MM.1S (cell line): ENCODE measurements at regions not wholly inside any gene's neighbourhood (a gene's known extent, or its start where the extent isn't known, plus 50 kb on each side); places are given as distances from the start of the nearest gene placed in this dataset.

Experiments used
- DNase-seq: peaks from one replicate; pipeline ENCODE4 v3.0.0-alpha.2; 2015
- H2AFZ ChIP-seq: fragments of 300-600 bp; sonication (generic); 2 replicates; pipeline ENCODE4 v1.6.0; 2016; ENCODE audit warnings: antibody characterized with exemption, low read length
- H3F3A ChIP-seq: fragments of 300-600 bp; sonication (generic); 2 replicates; pipeline ENCODE4 v1.6.1; 2016; ENCODE audit warnings: mild to moderate bottlenecking, antibody characterized with exemption, low read length, moderate library complexity, mixed read lengths; ENCODE audit not compliant: insufficient read depth
- H3K27ac ChIP-seq: fragments of 300-600 bp; sonication (generic); 2 replicates; pipeline ENCODE4 v1.5.1; 2016; ENCODE audit warnings: mild to moderate bottlenecking, low read length
- H3K27me3 ChIP-seq: fragments of 300-600 bp; sonication (generic); replicated peaks from 2 replicates; pipeline ENCODE4 v1.6.0; 2016; ENCODE audit warnings: low read length; ENCODE audit not compliant: insufficient read depth
- H3K36me3 ChIP-seq: fragments of 300-600 bp; sonication (generic); replicated peaks from 2 replicates; pipeline ENCODE4 v1.6.1; 2016; ENCODE audit warnings: mild to moderate bottlenecking, low read length, mixed read lengths; ENCODE audit not compliant: insufficient read depth
- H3K4me1 ChIP-seq: fragments of 300-600 bp; sonication (generic); 2 replicates; pipeline ENCODE4 v1.6.1; 2016; ENCODE audit warnings: low read length, mixed read lengths
- H3K4me2 ChIP-seq: fragments of 300-600 bp; sonication (generic); 2 replicates; pipeline ENCODE4 v1.6.0; 2016; ENCODE audit warnings: low read depth, low read length
- H3K4me3 ChIP-seq: fragments of 300-600 bp; sonication (generic); 2 replicates; pipeline ENCODE4 v1.5.1; 2016; ENCODE audit warnings: low read length, mixed read lengths
- H3K79me2 ChIP-seq: fragments of 300-600 bp; sonication (generic); 2 replicates; pipeline ENCODE4 v1.6.1; 2016; ENCODE audit warnings: mixed run types, low read length, mixed read lengths
- H3K9ac ChIP-seq: fragments of 300-600 bp; sonication (generic); 2 replicates; pipeline ENCODE4 v1.6.1; 2016; ENCODE audit warnings: low read length, mixed read lengths
- H3K9me2 ChIP-seq: fragments of 300-600 bp; sonication (generic); replicated peaks from 2 replicates; pipeline ENCODE4 v1.6.1; 2016; ENCODE audit warnings: mild to moderate bottlenecking, low read length, mixed read lengths; ENCODE audit not compliant: insufficient read depth
- H3K9me3 ChIP-seq: fragments of 300-600 bp; sonication (generic); replicated peaks from 2 replicates; pipeline ENCODE4 v1.6.1; 2016; ENCODE audit warnings: mild to moderate bottlenecking, low read length, mixed read lengths; ENCODE audit not compliant: insufficient read depth
- H4K20me1 ChIP-seq: fragments of 300-600 bp; sonication (generic); 2 replicates; pipeline ENCODE4 v1.6.1; 2016; ENCODE audit warnings: mild to moderate bottlenecking, low read length, moderate library complexity, mixed read lengths; ENCODE audit not compliant: insufficient read depth
- CTCF ChIP-seq: fragments of 300-600 bp; sonication (generic); IDR thresholded peaks from 2 replicates; pipeline ENCODE4 v1.5.1; 2016; ENCODE audit warnings: antibody characterized with exemption, low read length, mixed read lengths

- H3K9me2 ChIP-seq: no peaks in the 10 kb centered on the region
- no peaks in the 10 kb centered on the region for H3K36me3 ChIP-seq
- no peaks in the 10 kb centered on the region for H3K79me2 ChIP-seq
- H3K4me1 ChIP-seq: peaks cover 12% of the 10 kb centered on the region
- no peaks in the 10 kb centered on the region for H3K9me3 ChIP-seq
- H3K27ac ChIP-seq: no peak overlapping the region
- H3K27me3 ChIP-seq: peaks cover 44% of the 10 kb centered on the region
- H3K4me3 ChIP-seq: no peak overlapping the region
- peak; percentile 88 for DNase-seq
- H3K9ac ChIP-seq: no peak overlapping the region
- peak overlapping the region; percentile 65; the same call in 1 of the 2 replicates for H3K4me2 ChIP-seq
- no peak overlapping the region for H2AFZ ChIP-seq
- TF ChIP-seq CTCF: no peak
- no peaks in the 10 kb centered on the region; the same call in 1 of the 2 replicates for H4K20me1 ChIP-seq
- no peaks in the 10 kb centered on the region for H3F3A ChIP-seq
Measured at GRCh38 chr9:99762470-99762869, 59.2 kb upstream of the NR4A3 start.
